Amniotic stem cell (primary cell): ENCODE measurements at regions not wholly inside any gene's neighbourhood (a gene's known extent, or its start where the extent isn't known, plus 50 kb on each side); places are given as distances from the start of the nearest gene placed in this dataset.
A peak's percentile ranks its signal among the peaks of the same experiment; 100 is the strongest.

Experiments
- DNase-seq: peaks from one replicate; lab custom pipeline; 2025; lab: John Stamatoyannopoulos, UW

DNA sequence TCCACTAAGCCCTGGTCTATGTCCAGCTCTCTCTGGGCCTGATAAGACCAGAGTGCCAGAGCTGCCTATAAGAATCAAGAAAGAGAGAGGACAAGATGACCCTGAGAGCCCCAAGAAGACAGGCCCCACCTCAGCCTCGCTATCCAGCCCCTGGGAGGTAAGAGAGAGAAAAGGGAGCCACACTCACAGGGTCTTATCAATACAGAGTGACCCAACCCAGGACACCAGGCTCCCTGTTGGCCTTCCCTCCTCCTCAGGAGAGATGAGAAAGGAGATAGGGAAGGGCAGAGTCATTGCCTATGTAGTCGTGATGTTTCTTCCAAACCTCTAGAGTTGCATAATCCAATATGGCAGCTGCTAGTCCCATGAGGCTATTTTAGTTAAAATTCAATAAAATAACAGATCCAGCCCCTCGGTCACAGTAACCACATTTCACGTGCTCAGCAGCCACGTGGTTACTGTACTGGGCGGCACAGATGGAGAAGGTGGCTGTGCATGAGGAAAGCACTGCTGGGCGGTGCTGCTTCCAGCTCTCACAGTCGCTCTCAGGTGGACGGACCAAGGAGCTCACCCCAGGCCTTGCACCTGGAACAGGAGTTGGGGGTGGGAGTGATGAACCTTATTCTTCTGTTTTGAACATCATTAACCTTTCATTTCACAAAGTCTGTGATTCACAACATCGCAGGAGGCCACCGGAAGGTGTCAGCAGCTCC is 525.8 kb downstream of the SHQ1 start:
- no peak for DNase-seq

GRCh38 chr3:72320955-72321303 is 527.3 kb downstream of the SHQ1 start:
- no peak for DNase-seq

DNA sequence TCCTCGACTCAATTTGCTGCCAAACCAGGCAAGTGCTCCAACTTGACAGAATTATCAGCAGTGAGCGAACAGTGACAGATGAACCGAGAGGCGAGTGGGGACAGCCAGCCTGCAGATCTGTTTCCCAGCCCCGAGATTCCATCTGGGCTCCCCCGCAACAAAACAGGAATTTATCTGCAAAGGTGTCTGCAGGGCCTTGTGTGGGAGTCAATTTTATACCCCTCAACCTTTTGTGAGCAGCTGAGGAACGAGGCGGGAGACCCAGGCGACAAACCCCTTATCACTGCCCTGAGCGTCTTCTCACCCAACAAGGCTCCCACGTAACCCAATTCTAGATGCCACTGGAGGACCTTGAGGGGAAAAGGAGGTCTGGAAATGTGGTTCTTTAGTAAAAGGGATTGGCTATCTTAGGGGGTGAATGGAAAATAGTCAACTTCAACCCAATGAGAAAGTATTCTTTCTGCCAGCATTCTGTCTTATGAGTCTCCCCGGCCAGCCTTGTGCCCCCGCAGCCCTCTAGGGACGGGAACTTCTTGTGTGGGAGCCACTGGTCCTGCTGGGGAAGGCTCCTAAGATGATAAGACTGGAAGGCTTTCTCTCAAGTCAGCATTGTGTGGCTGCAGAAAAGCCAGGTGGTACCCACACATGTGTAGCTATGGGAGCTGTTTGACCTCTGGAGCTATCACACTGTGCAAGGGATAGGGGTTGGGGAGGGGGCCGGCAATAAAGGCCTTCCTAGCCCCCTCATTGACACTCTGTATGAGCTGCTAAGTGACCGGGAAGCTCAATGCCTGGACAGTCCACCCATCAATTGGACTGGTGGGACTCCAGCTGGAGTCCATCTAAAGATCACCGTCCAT is 527.9 kb downstream of the SHQ1 start:
- no peak for DNase-seq

- DNase-seq = no peak
Observed at GRCh38 chr3:72319194-72320094, 528.8 kb downstream of the SHQ1 start.

DNA sequence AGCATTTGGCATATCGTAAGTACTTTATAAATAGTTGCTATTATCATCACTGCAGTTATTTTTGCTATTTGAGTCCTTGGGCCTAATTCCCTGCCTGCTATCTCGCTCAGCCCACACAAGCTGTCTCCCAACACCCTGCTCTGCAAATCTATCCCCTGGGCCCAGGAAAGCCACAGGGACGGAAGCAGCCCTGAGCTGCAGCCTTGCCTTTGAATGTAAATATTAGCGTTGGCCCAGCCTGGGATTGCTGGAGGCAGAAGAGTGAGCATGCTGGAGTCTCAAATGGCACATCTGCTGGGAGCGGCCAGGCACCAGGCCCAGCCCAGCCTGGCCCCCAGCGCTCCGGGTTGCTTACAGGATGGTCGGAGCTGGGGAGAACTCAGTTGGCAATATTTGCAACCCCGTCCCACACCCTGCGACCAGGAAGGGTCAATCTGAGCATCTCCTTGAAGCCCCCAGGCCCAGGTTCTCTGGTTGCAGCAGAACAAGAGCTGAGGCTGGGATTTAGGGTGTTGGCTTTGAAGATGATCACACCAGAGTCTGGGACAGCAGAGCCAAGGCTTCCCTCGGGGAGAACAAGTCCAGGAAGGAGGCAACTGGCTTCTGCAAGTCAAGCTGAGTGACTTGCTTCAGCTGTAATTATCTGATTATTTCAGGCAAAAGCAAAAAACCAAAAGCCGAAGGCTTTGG is 529.6 kb downstream of the SHQ1 start:
- DNase-seq = no peak

- DNase-seq = no peak
Observed at GRCh38 chr3:72317491-72317890, 530.8 kb downstream of the SHQ1 start.

GRCh38 chr3:72316501-72317279 is 531.6 kb downstream of the SHQ1 start:
- no peak for DNase-seq

DNA sequence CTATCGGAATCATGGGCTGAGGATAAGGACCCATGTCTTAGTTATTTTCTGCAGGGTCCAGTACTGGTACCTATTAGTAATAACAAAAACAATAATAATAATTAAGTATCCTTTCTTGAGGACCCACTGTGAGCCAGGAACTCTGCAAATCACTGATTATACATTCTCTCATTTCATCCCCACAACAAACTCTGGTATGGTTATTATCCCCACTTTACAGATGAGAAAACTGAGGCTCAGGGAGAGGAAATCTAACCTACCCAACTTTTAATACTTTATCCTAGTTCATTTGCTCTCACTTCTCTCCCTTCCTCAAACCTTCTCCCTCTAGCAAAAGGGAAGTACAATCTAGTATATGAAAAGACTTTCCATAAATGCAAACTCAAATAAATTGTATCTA is 528.4 kb upstream of the PROK2 start:
- no peak for DNase-seq

DNA sequence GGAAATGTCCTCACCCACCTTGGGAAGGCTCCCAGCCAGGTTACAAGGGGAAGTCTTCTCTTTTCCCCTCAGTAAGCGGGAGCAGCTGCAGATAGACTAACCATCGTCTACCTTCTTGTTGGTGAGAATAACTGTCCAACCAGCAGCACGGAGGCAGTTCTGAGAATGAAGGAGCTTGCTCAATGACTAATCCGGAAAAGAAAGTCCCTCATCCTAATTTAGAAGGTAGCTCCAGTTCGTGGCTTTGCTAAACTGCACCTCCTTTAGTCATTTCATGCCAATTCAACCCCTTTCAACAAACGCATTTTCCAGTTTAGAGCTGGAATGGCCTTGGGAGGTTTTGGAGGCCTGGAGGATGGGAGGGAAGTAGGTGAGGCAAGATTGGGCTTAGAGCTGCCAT is 527.4 kb upstream of the PROK2 start:
- no peak for DNase-seq

GRCh38 chr3:72311425-72311824 is 526.5 kb upstream of the PROK2 start:
- no peak for DNase-seq

DNA sequence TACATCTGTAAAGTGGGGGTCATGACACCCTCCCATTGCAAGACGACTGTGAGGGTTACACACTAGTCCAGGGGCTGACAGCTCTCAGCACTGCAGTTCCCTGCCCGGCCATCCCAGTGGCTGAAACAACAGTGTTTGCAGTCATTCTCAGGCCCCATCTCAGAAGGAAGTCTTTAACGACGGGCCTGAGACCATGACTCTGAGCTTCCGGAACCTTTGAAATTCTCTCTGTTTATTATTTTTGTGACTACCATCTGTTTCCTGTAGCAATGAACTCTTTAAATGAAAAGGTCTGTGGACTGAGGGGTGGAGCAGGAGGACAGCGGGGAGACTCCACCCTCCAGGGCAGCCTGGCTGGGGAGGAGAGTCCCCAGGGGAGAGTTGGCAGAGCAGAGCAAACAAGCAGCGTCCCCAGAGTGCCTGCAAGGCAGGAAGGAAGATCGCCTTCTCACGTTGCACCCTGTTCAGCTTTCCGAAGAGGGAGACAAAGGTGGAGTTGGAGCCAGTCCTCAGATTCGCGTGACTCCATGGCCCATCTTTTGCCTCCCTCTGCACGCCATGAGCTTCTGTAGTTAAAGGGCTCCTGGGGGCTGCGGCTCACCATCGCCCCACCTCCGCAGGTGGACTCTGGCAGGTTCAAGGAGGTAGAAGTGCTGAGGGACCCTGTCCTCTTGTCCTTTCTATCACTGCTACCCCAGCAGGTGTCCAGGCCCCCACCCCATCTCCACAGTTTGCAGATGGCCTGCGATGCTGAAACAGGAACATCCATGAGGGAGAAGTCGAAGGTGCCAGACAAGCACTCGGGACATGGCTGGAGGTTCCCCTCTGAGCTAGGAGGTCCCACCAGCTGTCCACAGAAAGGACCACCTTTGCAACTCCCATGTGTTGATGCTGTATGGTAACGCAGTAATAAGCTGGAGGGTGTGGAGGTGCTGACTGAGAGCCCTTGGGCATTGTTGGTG is 525.8 kb upstream of the PROK2 start:
- DNase-seq = peak; percentile 42

- no peak for DNase-seq
Observed at GRCh38 chr3:72309661-72310418, 524.9 kb upstream of the PROK2 start.

DNA sequence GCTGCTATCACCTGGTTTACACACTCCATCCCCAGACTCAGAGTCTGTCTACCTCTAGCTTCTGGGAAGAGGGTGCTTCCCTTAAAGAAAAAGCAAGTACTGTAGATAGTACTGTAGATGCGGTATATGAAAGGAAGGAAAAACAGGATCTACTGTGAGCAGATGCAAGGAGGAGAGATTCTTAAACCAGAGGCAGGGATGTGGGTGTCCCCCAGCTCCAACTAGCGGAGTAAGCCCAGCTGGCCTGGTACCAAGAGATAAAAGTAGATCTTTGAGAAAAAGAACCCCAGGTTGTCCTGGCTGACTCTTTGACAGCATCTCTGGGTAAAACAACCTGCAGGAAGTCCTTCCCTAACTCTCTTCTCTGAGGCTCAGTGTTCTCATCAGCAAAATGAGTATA is 523.7 kb upstream of the PROK2 start:
- no peak for DNase-seq

DNA sequence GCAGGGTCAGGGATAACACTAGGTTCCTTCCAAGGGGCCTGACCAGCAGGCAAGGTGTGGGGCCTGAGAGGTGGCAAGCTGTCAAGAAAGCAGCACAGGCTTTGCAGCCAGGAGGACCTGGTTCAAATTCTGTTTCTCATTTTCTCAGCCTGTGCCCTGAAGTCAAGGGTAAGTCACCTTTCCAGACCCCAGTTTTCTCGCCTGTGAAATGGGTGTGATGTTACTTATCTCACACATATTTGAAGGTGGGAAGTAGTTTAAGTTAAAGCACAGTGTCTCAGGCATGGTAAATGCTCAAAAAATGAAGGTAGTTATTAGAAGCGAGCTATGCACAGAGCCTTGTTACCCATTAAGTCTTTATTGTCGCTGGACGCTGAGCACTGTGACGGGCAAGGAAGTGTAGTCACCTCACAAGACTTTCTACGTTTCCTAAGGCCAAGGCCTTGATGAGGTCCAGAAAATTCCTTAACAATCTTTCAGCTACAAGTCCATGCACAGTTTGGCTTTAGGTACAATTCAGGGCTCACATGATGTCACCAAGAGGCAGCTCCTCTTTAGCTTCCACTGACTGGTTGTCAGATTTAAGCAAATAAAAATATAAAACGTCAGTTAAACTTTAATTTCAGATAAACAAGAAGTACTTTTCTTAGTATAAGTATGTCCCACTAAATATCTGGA is 522.6 kb upstream of the PROK2 start:
- DNase-seq = no peak

DNA sequence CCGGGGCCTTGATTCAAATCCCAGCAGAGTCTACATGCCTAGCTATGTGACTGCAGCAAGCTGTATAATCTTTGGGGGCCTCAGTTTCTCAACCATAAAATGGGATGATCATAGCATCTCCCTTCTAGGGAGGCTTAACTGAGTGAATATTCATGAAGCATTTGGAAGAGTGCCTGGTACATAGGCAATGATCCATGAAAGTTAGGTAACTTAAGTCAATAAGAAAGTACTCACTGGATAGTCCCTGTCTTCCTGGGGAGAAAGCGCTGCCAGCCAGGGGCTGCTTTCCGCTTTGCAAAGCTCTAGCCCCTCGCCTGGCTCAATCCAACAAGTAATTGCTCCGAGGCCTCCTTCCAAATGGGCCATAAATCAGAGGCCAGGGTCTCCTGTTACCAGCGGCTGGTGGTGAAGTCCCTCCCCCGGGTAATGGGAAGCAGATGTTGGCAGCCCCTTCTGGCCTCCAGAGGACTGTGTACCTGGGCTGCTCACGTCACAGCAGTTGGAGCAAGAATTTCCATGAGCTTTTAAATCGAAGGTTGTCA is 521.9 kb upstream of the PROK2 start:
- no peak for DNase-seq

- DNase-seq = no peak
Observed at GRCh38 chr3:72303926-72304325, 519.0 kb upstream of the PROK2 start.

- no peak for DNase-seq
Observed at GRCh38 chr3:72301779-72302178, 516.8 kb upstream of the PROK2 start.

- no peak for DNase-seq
Observed at GRCh38 chr3:72300621-72301020, 515.7 kb upstream of the PROK2 start.
